Ascending aorta (tissue), 2 donors: ENCODE measurements at regions not wholly inside any gene's neighbourhood (a gene's known extent, or its start where the extent isn't known, plus 50 kb on each side); places are given as distances from the start of the nearest gene placed in this dataset.

Source experiments
- DNase-seq, 2 donors: peaks; one replicate each; pipeline ENCODE4 v3.0.0-alpha.2; 2019; ENCODE audit warnings: low spot score in 2 of 2
- H3K27ac ChIP-seq, 2 donors: fragments of 200-600 bp; sonication (generic); one replicate each; pipeline ENCODE4 v1.5.1; 2016 to 2017; ENCODE audit warnings: mild to moderate bottlenecking in 1 of 2
- H3K27me3 ChIP-seq: fragments of 200-600 bp; sonication (generic); one replicate; pipeline ENCODE4 v1.5.1; 2017
- H3K36me3 ChIP-seq, 2 donors: fragments of 200-600 bp; sonication (generic); one replicate each; pipeline ENCODE4 v1.5.1; 2016
- H3K4me1 ChIP-seq, 2 donors: fragments of 200-600 bp; sonication (generic); one replicate each; pipeline ENCODE4 v1.5.1; 2016 to 2017; ENCODE audit warnings: mild to moderate bottlenecking in 1 of 2
- H3K4me3 ChIP-seq, 2 donors: fragments of 200-600 bp; sonication (generic); one replicate each; pipeline ENCODE4 v1.5.1; 2016 to 2017; ENCODE audit warnings: mild to moderate bottlenecking in 1 of 2
- H3K9me3 ChIP-seq, 2 donors: fragments of 200-600 bp; sonication (generic); one replicate each; pipeline ENCODE4 v1.5.1; 2016
- intact Hi-C: fragments of 100-400 bp; cut with DNase I; formaldehyde crosslinking; loops from one replicate; pipeline ENCODE4 v1.15.1; 2023
- TF ChIP-seq, protein P1 (sequence below), 3 experiments: fragments of 200-600 bp in 2 of 3; fragments of 450-650 bp in 1 of 3; sonication (generic) in 2 of 3; IDR thresholded peaks; one replicate each; pipeline ENCODE4 v1.5.1; 2016 to 2019; ENCODE audit warnings: antibody characterized with exemption in 3 of 3, mild to moderate bottlenecking in 1 of 3, moderate library complexity in 1 of 3

DNA sequence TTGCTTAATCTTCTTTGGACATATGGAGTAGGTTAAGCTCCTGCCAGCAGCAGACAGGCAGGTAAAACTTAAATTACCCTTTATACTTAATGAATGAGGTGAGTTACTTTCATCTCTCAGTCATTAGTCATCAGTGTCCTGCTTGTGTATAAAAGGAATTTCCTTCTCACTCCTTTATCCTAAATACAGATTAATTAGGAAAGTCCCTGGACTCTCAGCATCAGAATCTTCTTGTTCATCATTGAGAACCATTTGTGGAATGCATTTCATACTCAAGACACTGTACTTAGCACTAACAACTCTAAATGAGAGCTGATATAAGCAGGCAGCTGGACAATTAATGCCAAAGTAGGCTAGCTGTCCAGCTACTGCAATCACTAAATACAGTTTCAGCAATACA, 630.4 kb downstream of the METTL15 start:
- no peaks in the 10 kb centered on the region for H3K36me3 ChIP-seq
- DNase-seq: no peak
- H3K27ac ChIP-seq: no peak overlapping the region
- TF ChIP-seq, protein P1, sequence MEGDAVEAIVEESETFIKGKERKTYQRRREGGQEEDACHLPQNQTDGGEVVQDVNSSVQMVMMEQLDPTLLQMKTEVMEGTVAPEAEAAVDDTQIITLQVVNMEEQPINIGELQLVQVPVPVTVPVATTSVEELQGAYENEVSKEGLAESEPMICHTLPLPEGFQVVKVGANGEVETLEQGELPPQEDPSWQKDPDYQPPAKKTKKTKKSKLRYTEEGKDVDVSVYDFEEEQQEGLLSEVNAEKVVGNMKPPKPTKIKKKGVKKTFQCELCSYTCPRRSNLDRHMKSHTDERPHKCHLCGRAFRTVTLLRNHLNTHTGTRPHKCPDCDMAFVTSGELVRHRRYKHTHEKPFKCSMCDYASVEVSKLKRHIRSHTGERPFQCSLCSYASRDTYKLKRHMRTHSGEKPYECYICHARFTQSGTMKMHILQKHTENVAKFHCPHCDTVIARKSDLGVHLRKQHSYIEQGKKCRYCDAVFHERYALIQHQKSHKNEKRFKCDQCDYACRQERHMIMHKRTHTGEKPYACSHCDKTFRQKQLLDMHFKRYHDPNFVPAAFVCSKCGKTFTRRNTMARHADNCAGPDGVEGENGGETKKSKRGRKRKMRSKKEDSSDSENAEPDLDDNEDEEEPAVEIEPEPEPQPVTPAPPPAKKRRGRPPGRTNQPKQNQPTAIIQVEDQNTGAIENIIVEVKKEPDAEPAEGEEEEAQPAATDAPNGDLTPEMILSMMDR (IDR thresholded peaks at IDR 0.05): no peak
- no peaks in the 10 kb centered on the region for H3K4me1 ChIP-seq
- H3K27me3 ChIP-seq: no peaks in the 10 kb centered on the region
- H3K4me3 ChIP-seq: no peak overlapping the region
- H3K9me3 ChIP-seq: no peaks in the 10 kb centered on the region
- intact Hi-C loops: no loop called here

DNA sequence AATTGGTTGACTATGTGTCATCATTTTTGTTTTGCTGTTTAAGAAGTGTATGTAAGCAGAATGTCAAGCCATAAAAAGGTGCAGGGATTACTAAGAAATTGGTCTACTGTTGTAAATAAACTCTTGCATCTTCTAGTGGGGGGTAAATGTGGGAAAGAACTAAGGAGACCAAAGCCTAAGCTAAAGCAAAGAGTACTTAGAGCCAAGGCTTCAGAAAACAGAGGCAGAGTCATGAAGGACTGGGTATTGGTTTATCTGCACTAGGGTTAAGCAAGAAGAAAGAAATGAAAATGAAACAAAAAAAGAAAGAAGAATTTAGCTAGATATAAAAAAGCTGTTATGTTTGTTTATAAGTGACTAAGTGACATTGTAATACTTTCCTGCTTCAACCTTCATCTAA, 628.1 kb downstream of the METTL15 start:
- no peak overlapping the region for H3K27ac ChIP-seq
- no peak for DNase-seq
- H3K4me1 ChIP-seq: no peaks in the 10 kb centered on the region
- H3K27me3 ChIP-seq: no peaks in the 10 kb centered on the region
- intact Hi-C loops: no loop called here
- H3K9me3 ChIP-seq: no peaks in the 10 kb centered on the region
- H3K4me3 ChIP-seq: no peak overlapping the region
- TF ChIP-seq, protein P1 (IDR thresholded peaks at IDR 0.05): no peak
- no peaks in the 10 kb centered on the region for H3K36me3 ChIP-seq

DNA sequence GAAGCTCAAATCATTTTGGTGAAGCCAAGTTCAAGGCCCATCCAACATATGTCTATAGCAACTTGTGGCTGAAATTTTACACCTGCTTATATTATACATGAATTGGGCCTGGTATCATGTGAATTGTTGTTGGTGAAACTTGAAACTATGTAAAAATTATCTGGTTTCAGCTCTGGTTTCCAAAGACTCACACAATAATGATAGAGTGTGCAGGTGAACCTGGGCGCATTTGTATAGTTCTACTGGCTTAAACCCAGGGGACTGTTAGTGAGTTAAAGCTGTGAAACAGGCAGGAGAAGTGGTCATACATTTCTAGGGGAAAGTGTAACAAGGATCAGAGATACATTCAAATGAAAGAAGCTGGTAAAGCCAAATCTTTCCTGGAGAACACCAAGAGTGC, 627.3 kb downstream of the METTL15 start:
- Histone ChIP-seq H3K4me1 (no peaks in the 10 kb centered on the region), H3K9me3 (no peaks in the 10 kb centered on the region), H3K36me3 (no peaks in the 10 kb centered on the region), H3K27me3 (no peaks in the 10 kb centered on the region), H3K27ac (no peak overlapping the region), H3K4me3 (no peak overlapping the region)
- no peak for DNase-seq
- TF ChIP-seq, protein P1 (IDR thresholded peaks at IDR 0.05): no peak
- intact Hi-C loops: no loop called here

DNA sequence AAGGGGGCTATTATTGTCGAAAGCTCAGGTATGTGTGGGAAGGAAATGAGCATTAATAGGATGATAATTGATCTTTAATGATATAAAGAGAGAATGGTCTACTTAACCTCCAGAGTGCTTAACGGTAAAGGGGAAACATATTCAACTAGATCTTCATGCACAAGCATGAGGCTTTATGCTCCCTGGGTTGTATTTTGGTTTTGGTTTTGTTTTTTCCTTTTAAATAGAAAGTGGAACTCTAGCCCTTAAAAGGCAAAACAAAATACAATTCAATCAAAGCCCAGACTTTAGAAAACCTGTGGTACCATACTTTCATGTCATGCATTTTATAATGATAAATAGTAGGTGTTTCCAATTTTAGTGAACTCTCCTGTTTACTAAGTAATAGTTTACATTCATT, 622.7 kb downstream of the METTL15 start:
- no peaks in the 10 kb centered on the region for H3K36me3 ChIP-seq
- no peak for DNase-seq
- H3K27ac ChIP-seq: no peak overlapping the region
- H3K9me3 ChIP-seq: no peaks in the 10 kb centered on the region
- intact Hi-C loops: no loop called here
- no peak overlapping the region for H3K4me3 ChIP-seq
- TF ChIP-seq, protein P1 (IDR thresholded peaks at IDR 0.05): no peak
- H3K27me3 ChIP-seq: no peaks in the 10 kb centered on the region
- no peaks in the 10 kb centered on the region for H3K4me1 ChIP-seq

DNA sequence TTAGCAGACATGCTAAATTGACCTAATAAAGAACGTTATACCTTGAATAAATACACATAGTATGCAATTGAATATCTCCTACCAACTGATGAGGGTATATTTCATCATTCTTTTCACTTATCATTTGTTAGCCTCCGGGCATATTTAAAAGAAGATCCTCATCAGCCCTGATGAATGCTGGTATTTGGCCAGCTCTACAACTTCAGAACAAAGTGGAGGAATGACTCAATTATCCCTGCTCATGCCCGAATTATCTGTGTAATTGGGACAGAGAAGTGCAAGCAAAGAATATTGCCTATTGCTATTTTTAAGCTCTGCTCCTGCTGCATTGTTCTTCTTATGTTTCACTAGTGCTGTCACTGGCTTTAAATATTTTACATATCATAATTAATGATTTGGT, 622.1 kb downstream of the METTL15 start:
- no peaks in the 10 kb centered on the region for H3K27me3 ChIP-seq
- TF ChIP-seq, protein P1 (IDR thresholded peaks at IDR 0.05): no peak
- no peaks in the 10 kb centered on the region for H3K4me1 ChIP-seq
- intact Hi-C loops: no loop called here
- H3K27ac ChIP-seq: no peak overlapping the region
- no peak for DNase-seq
- no peaks in the 10 kb centered on the region for H3K36me3 ChIP-seq
- H3K9me3 ChIP-seq: no peaks in the 10 kb centered on the region
- H3K4me3 ChIP-seq: no peak overlapping the region

DNA sequence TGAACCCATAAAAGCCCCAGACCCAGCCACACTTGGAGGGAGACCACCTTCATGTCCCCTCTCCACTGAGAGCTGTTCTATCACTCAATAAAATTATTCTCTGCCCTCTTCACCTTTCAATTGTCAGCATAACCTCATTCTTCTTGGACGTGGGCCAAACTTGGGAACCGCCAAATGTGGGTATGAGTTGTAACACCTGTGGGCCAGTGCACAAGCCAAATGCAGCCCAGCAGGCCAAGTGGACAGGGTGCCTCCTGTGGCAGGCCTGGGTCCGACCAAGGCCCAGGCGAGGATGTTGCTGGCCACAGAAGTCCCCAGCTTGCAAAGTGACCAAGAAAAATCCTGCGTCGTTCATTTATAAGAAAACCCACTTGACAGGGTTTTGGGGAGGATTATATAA, 621.2 kb downstream of the METTL15 start:
- Histone ChIP-seq H3K4me1 (no peaks in the 10 kb centered on the region), H3K27ac (no peak overlapping the region), H3K27me3 (no peaks in the 10 kb centered on the region), H3K36me3 (no peaks in the 10 kb centered on the region), H3K4me3 (no peak overlapping the region), H3K9me3 (no peaks in the 10 kb centered on the region)
- DNase-seq: no peak
- intact Hi-C loops: no loop called here
- TF ChIP-seq, protein P1 (IDR thresholded peaks at IDR 0.05): no peak
